GM19023 (cell line): ENCODE measurements at regions not wholly inside any gene's neighbourhood (a gene's known extent, or its start where the extent isn't known, plus 50 kb on each side); places are given as distances from the start of the nearest gene placed in this dataset.

Source experiments
- ATAC-seq: cut with Tn5 transposase; IDR thresholded peaks from one replicate; pipeline ENCODE4 v1.9.1; 2021; ENCODE audit warnings: mild to moderate bottlenecking, moderate library complexity; ENCODE audit not compliant: unreplicated experiment

GRCh38 chr5:114237766-114238165, 124.1 kb upstream of the KCNN2 start:
- ATAC-seq, result no peak

- no peak for ATAC-seq
These were observed 123.0 kb upstream of the KCNN2 start for GRCh38 chr5:114238771-114239313.

GRCh38 chr5:114243281-114243971, 118.4 kb upstream of the KCNN2 start:
- no peak for ATAC-seq

- no peak for ATAC-seq
These were observed 117.9 kb upstream of the KCNN2 start for GRCh38 chr5:114243972-114244317.

GRCh38 chr5:114249823-114250222, 112.0 kb upstream of the KCNN2 start:
- ATAC-seq, result no peak

GRCh38 chr5:114250536-114250935, 111.3 kb upstream of the KCNN2 start:
- no peak for ATAC-seq

- no peak for ATAC-seq
These were observed 109.6 kb upstream of the KCNN2 start for GRCh38 chr5:114252226-114252625.

- ATAC-seq, result no peak
These were observed 106.6 kb upstream of the KCNN2 start for GRCh38 chr5:114255260-114255659.

GRCh38 chr5:114261989-114262388, 99.9 kb upstream of the KCNN2 start:
- ATAC-seq, result no peak

GRCh38 chr5:114265432-114266060, 96.3 kb upstream of the KCNN2 start:
- ATAC-seq, result no peak

GRCh38 chr5:114266374-114266773, 95.5 kb upstream of the KCNN2 start:
- no peak for ATAC-seq

GRCh38 chr5:114296191-114296590, 65.7 kb upstream of the KCNN2 start:
- ATAC-seq, result no peak

GRCh38 chr5:114297915-114298314, 64.0 kb upstream of the KCNN2 start:
- ATAC-seq, result no peak

- ATAC-seq, result no peak
These were observed 56.3 kb upstream of the KCNN2 start for GRCh38 chr5:114305402-114306207.

- no peak for ATAC-seq
These were observed 53.9 kb upstream of the KCNN2 start for GRCh38 chr5:114308017-114308416.

GRCh38 chr5:114308508-114308907, 53.4 kb upstream of the KCNN2 start:
- ATAC-seq, result no peak

GRCh38 chr5:114310666-114311065, 51.2 kb upstream of the KCNN2 start:
- no peak for ATAC-seq

GRCh38 chr5:114311281-114311680, 50.6 kb upstream of the KCNN2 start:
- ATAC-seq, result no peak

- ATAC-seq, result no peak
These were observed 49.9 kb upstream of the KCNN2 start for GRCh38 chr5:114311968-114312367.
